Gastroesophageal sphincter (tissue), 4 donors: ENCODE measurements at regions not wholly inside any gene's neighbourhood (a gene's known extent, or its start where the extent isn't known, plus 50 kb on each side); places are given as distances from the start of the nearest gene placed in this dataset.

Experiments used
- ATAC-seq: fragments of 150-250 bp; one replicate; pipeline ENCODE4 v1.9.1; 2016; ENCODE audit warnings: mild to moderate bottlenecking, moderate library complexity
- H3K27ac ChIP-seq, 4 donors: fragments of 200-600 bp; sonication (generic) in 3 of 4; 1 replicate in 3 of 4; 2 replicates in 1 of 4; pipeline ENCODE4 v1.5.1; 2016 to 2019
- H3K27me3 ChIP-seq: fragments of 200-600 bp; sonication (generic); one replicate; pipeline ENCODE4 v1.5.1; 2019
- H3K36me3 ChIP-seq, 2 donors: fragments of 200-600 bp; sonication (generic); one replicate each; pipeline ENCODE4 v1.5.1; 2019; ENCODE audit warnings: control low read depth in 1 of 2
- H3K4me1 ChIP-seq, 3 donors: fragments of 200-600 bp; sonication (generic); 1 replicate in 2 of 3; 2 replicates in 1 of 3; pipeline ENCODE4 v1.5.1; 2016 to 2019; ENCODE audit warnings: control low read depth in 2 of 3
- H3K4me3 ChIP-seq, 2 donors: fragments of 200-600 bp; sonication (generic); one replicate each; pipeline ENCODE4 v1.5.1; 2019; ENCODE audit warnings: mild to moderate bottlenecking in 1 of 2, moderate library complexity in 1 of 2
- H3K9me3 ChIP-seq, 3 donors: fragments of 200-600 bp; sonication (generic); one replicate each; pipeline ENCODE4 v1.5.1; 2017 to 2019; ENCODE audit warnings: control low read depth in 2 of 3
- EP300 ChIP-seq: sonication (generic); formaldehyde crosslinking; IDR thresholded peaks from one replicate; pipeline ENCODE4 v1.6.1; 2017; ENCODE audit warnings: antibody characterized with exemption, mild to moderate bottlenecking
- POLR2A ChIP-seq, 2 donors: fragments of 450-650 bp; IDR thresholded peaks; one replicate each; pipeline ENCODE4 v1.6.1; 2017; ENCODE audit warnings: antibody characterized with exemption in 2 of 2, mild to moderate bottlenecking in 2 of 2, moderate library complexity in 1 of 2
- POLR2AphosphoS5 ChIP-seq: sonication (generic); formaldehyde crosslinking; IDR thresholded peaks from one replicate; pipeline ENCODE4 v1.6.1; 2017; ENCODE audit warnings: antibody characterized with exemption
- whole genome bisulfite sequencing, 2 donors: methylation state at CpG; one replicate each; pipeline ENCODE4 v1.1.5; 2018; ENCODE audit warnings: low coverage in 1 of 2; 5-methylcytosine and 5-hydroxymethylcytosine counted together
- TF ChIP-seq, protein P1 (sequence below), 4 experiments: fragments of 200-600 bp in 2 of 4; fragments of 450-650 bp in 2 of 4; sonication (generic) in 1 of 4; IDR thresholded peaks; one replicate each; pipeline ENCODE4 v1.5.1; 2017 to 2019; ENCODE audit warnings: antibody characterized with exemption in 4 of 4, mild to moderate bottlenecking in 2 of 4, moderate library complexity in 2 of 4

DNA sequence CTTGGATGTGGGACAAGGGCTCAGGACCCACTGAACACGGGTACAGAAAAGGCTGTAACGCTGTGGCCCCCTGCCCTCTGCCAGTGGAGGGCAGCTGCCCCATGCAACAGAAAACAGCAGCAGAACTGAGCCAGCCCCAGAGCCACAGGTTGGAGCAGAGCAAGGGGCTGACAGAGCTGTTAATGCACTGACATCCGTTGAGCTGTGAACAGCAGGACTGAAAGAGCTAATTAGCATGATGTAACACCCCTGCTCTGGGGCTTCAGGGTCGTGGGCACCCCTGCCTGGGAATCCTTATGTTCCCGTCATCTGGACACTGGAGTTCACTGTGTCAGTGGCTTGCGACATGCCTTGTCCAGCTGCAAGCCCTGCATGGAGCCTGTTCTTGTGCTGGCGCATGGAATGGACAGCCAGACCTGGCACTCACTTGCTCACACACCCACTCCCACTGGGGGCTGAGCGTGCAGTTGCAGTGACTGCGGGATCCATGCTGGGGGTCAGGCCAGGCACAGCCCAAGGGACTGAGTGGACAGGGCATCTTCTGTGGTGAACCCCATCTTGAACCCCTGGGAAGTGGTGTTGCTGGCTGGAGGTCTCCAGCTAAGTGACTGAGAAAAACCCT, 293.7 kb downstream of the DNAJB9 start:
- Histone ChIP-seq H3K9me3 (peaks cover 0 to 7% (median 0%) of the 10 kb centered on the region in 3 donors), H3K27me3 (no peaks in the 10 kb centered on the region), H3K36me3 (no peaks in the 10 kb centered on the region), H3K4me3 (no peak overlapping the region), H3K27ac (no peak overlapping the region), H3K4me1 (no peaks in the 10 kb centered on the region)
- ATAC-seq = no peak
- no peak for TF ChIP-seq EP300
- WGBS, 2 donors = 100% methylated on average over 2 to 4 of the region's 9 CpGs

DNA sequence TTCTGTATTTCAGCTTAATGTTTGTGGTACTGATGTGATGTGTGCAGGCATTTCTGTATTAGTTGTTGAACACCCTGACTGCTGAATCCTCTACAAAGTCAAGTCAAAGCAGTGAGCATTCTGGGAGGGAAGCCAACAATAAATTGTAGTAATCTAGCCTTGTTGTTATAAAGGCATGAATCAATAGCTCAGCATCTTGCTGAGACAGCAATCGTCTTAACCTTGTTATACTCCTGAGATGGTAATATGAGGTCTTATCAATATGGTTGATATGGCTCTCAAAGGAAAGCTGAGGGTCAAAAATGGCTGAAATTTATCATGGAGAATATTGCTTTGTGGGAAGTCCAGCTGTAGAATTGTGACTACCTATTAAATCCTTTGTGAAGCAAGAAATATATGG, 299.4 kb downstream of the DNAJB9 start:
- Histone ChIP-seq H3K36me3 (no peaks in the 10 kb centered on the region), H3K4me1 (no peaks in the 10 kb centered on the region), H3K4me3 (no peak overlapping the region), H3K9me3 (peaks cover 0 to 17% (median 0%) of the 10 kb centered on the region in 3 donors), H3K27me3 (no peaks in the 10 kb centered on the region), H3K27ac (no peak overlapping the region)
- WGBS, 2 donors = 38 to 43% methylated on average over 1 of the region's 1 CpG
- no peak for ATAC-seq
- no peak for TF ChIP-seq POLR2A (IDR thresholded peaks at IDR 0.05)
- TF ChIP-seq, protein P1, sequence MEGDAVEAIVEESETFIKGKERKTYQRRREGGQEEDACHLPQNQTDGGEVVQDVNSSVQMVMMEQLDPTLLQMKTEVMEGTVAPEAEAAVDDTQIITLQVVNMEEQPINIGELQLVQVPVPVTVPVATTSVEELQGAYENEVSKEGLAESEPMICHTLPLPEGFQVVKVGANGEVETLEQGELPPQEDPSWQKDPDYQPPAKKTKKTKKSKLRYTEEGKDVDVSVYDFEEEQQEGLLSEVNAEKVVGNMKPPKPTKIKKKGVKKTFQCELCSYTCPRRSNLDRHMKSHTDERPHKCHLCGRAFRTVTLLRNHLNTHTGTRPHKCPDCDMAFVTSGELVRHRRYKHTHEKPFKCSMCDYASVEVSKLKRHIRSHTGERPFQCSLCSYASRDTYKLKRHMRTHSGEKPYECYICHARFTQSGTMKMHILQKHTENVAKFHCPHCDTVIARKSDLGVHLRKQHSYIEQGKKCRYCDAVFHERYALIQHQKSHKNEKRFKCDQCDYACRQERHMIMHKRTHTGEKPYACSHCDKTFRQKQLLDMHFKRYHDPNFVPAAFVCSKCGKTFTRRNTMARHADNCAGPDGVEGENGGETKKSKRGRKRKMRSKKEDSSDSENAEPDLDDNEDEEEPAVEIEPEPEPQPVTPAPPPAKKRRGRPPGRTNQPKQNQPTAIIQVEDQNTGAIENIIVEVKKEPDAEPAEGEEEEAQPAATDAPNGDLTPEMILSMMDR (IDR thresholded peaks at IDR 0.05) = no peak
- TF ChIP-seq POLR2AphosphoS5 = no peak
- TF ChIP-seq EP300 = no peak

DNA sequence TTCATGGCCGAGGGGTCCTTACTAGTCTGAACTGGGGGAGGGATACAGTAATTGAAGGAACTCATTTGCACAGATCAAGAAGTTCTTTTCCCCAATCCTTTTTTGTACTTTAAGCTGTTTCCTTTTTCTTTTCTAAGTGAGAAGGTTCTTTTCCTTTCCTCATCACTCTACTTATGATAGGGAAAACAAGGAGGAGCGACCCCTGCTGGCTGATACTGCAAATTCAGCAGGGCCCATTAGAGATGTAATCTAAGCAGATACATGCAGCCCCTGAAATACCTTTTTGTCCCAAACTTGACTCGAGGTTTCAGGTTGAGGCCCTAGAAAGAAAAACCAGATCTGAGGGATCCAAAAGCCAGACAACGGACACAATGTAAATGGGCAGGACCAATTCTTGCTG, 305.5 kb downstream of the DNAJB9 start:
- no peaks in the 10 kb centered on the region for H3K27me3 ChIP-seq
- no peak overlapping the region for H3K4me3 ChIP-seq
- no peak for TF ChIP-seq EP300
- no peaks in the 10 kb centered on the region for H3K36me3 ChIP-seq
- no peaks in the 10 kb centered on the region for H3K4me1 ChIP-seq
- peaks cover 0 to 40% (median 0%) of the 10 kb centered on the region in 3 donors for H3K9me3 ChIP-seq
- 0 to 63% methylated on average over 1 to 3 of the region's 4 CpGs for WGBS, 2 donors
- ATAC-seq = no peak
- no peak overlapping the region for H3K27ac ChIP-seq

DNA sequence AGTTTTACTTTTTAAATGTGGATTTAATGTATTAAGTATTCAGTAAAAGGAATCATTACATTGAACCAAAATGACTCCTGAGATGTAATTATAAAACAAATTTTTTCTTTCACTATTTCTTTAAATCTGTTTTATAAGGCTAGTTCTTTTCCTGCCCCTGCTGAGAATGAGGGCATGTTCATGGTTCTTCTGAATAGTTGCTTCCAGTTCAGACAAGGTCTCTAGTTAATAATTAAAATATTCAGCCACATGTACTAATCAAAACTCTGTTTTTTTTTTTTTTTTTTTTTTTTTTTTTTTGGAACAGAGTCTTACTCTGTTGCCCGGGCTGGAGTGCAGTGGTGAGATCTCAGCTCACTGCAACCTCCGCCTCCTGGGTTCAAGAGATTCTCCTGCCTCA, 321.2 kb downstream of the DNAJB9 start:
- no peak for ATAC-seq
- Histone ChIP-seq H3K27ac (no peak overlapping the region), H3K27me3 (no peaks in the 10 kb centered on the region), H3K4me3 (no peak overlapping the region), H3K9me3 (peaks cover 0 to 8% (median 0%) of the 10 kb centered on the region in 3 donors), H3K36me3 (no peaks in the 10 kb centered on the region), H3K4me1 (no peaks in the 10 kb centered on the region)
- whole genome bisulfite sequencing, 2 donors = no CpG with 5 or more reads among the region's 2 CpGs
- TF ChIP-seq POLR2AphosphoS5 (no peak), EP300 (no peak), POLR2A (IDR thresholded peaks at IDR 0.05) (no peak)
- TF ChIP-seq, protein P1 (IDR thresholded peaks at IDR 0.05) = no peak

DNA sequence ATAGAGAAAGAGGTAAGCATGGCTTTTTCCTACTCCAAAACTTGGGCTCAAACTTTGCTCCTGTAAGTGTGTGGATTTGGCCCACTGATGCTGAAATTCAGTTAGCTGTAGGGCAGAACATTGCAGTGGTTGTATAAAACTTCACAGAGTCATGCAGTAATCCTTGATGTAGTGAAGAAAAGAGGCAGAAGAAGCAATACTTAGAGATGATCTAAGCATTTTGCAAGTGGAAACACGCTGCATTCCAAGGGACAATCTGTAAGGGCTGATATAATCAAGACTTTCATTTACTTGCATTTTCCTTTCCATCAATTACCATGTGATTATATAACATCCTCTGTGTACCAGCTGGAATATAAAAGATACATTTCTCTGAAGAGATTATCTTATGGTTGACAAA, 338.8 kb downstream of the DNAJB9 start:
- Histone ChIP-seq H3K36me3 (no peaks in the 10 kb centered on the region), H3K4me3 (no peak overlapping the region), H3K9me3 (no peaks in the 10 kb centered on the region), H3K27ac (no peak overlapping the region), H3K27me3 (no peaks in the 10 kb centered on the region), H3K4me1 (no peaks in the 10 kb centered on the region)
- 32 to 53% methylated on average over 1 of the region's 1 CpG for WGBS, 2 donors
- no peak for ATAC-seq
- TF ChIP-seq, protein P1 (IDR thresholded peaks at IDR 0.05) = no peak
- no peak for TF ChIP-seq POLR2AphosphoS5
- TF ChIP-seq EP300 = no peak
- TF ChIP-seq POLR2A (IDR thresholded peaks at IDR 0.05) = no peak

DNA sequence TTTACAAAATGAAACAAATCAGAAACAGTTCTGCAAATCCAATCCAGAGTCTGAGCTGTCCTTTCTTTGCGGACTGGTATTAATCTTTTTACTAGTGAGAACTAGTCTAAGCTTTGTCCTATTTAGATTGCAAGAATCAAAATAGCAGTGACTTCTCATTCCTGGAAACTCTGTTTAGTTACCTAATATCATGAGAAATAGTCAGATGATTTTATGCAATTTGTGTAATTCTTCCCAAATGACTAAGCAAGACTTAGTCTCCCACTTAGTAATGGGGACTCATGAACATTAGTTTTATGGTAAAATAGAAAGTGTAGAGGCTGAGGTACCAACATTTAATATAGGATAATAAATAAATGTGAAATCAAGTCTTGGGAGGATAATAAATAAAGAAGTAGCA, 341.3 kb downstream of the DNAJB9 start:
- ATAC-seq = no peak
- no peak overlapping the region for H3K27ac ChIP-seq
- H3K27me3 ChIP-seq = no peaks in the 10 kb centered on the region
- no peak overlapping the region for H3K4me3 ChIP-seq
- H3K9me3 ChIP-seq = peaks cover 0 to 13% (median 0%) of the 10 kb centered on the region in 3 donors
- TF ChIP-seq POLR2A (IDR thresholded peaks at IDR 0.05) = no peak
- TF ChIP-seq EP300 = no peak
- TF ChIP-seq, protein P1 (IDR thresholded peaks at IDR 0.05) = no peak
- TF ChIP-seq POLR2AphosphoS5 = no peak
- H3K36me3 ChIP-seq = no peaks in the 10 kb centered on the region
- H3K4me1 ChIP-seq = no peaks in the 10 kb centered on the region
- WGBS, 2 donors = 50 to 100% methylated on average over 1 of the region's 1 CpG
